ENCODE measurements at regions not wholly inside any gene's neighbourhood (a gene's known extent, or its start where the extent isn't known, plus 50 kb on each side); places are given as distances from the start of the nearest gene placed in this dataset.

- Histone ChIP-seq H3K9ac (ENCODE audit: low read length) (no peak overlapping the region), H3K36me3 (ENCODE audit: insufficient read depth, low read length) (no peaks in the 10 kb centered on the region), H2AFZ (ENCODE audit: low read depth, low read length) (no peak overlapping the region), H3K4me2 (ENCODE audit: low read length) (no peak overlapping the region), H3K4me3 (ENCODE audit: low read length) (no peak overlapping the region), H3K9me3 (ENCODE audit: low read length) (no peaks in the 10 kb centered on the region), H3K27me3 (ENCODE audit: insufficient read depth, low read depth, low read length) (no peaks in the 10 kb centered on the region), H3K27ac (ENCODE audit: low read length) (no peak overlapping the region), H3F3A (ENCODE audit: insufficient read depth, low read length, poor library complexity, severe bottlenecking) (no peaks in the 10 kb centered on the region), H4K20me1 (ENCODE audit: insufficient read depth) (no peaks in the 10 kb centered on the region), H3K9me2 (ENCODE audit: insufficient read depth, low read length) (no peaks in the 10 kb centered on the region), H3K79me2 (replicated peaks; ENCODE audit: insufficient read depth, low read length) (no peaks in the 10 kb centered on the region)
- TF ChIP-seq CTCF (IDR thresholded peaks at IDR 0.05; ENCODE audit: poor library complexity, severe bottlenecking) (no peak), TAF1 (IDR thresholded peaks at IDR 0.05; ENCODE audit: low read depth) (no peak), EZH2 (IDR thresholded peaks at IDR 0.05; ENCODE audit: borderline replicate concordance, insufficient read depth, low read length, poor library complexity, severe bottlenecking) (no peak), POLR2AphosphoS5 (IDR thresholded peaks at IDR 0.05) (no peak), REST (IDR thresholded peaks at IDR 0.05; ENCODE audit: borderline replicate concordance) (no peak), EP300 (conservative IDR thresholded peaks at IDR 0.05; ENCODE audit: poor library complexity, severe bottlenecking) (no peak), SMC3 (conservative IDR thresholded peaks at IDR 0.05; ENCODE audit: poor library complexity) (no peak), RAD21 (conservative IDR thresholded peaks at IDR 0.05) (no peak), MXI1 (conservative IDR thresholded peaks at IDR 0.05; ENCODE audit: poor library complexity, severe bottlenecking) (no peak)
Measured at GRCh38 chr14:101155575-101155974, 252.1 kb upstream of the RTL1 start.

- H3K9ac ChIP-seq (ENCODE audit: low read length): no peak overlapping the region
- H4K20me1 ChIP-seq (ENCODE audit: insufficient read depth): no peaks in the 10 kb centered on the region
- H3K9me2 ChIP-seq (ENCODE audit: insufficient read depth, low read length): no peaks in the 10 kb centered on the region
- TF ChIP-seq EP300 (conservative IDR thresholded peaks at IDR 0.05; ENCODE audit: poor library complexity, severe bottlenecking) (no peak), SMC3 (conservative IDR thresholded peaks at IDR 0.05; ENCODE audit: poor library complexity) (no peak), POLR2AphosphoS5 (IDR thresholded peaks at IDR 0.05) (no peak), REST (IDR thresholded peaks at IDR 0.05; ENCODE audit: borderline replicate concordance) (no peak)
- H3K4me3 ChIP-seq (ENCODE audit: low read length): no peak overlapping the region
- H3K9me3 ChIP-seq (ENCODE audit: low read length): peaks cover 5% of the 10 kb centered on the region
- H2AFZ ChIP-seq (ENCODE audit: low read depth, low read length): no peak overlapping the region
- no peaks in the 10 kb centered on the region for H3K36me3 ChIP-seq (ENCODE audit: insufficient read depth, low read length)
- H3K27me3 ChIP-seq (ENCODE audit: insufficient read depth, low read depth, low read length): no peaks in the 10 kb centered on the region
- no peaks in the 10 kb centered on the region for H3K79me2 ChIP-seq (replicated peaks; ENCODE audit: insufficient read depth, low read length)
- H3K4me2 ChIP-seq (ENCODE audit: low read length): no peak overlapping the region
- no peak overlapping the region for H3K27ac ChIP-seq (ENCODE audit: low read length)
- H3F3A ChIP-seq (ENCODE audit: insufficient read depth, low read length, poor library complexity, severe bottlenecking): no peaks in the 10 kb centered on the region
Measured at GRCh38 chr14:101167428-101167827, 263.9 kb upstream of the RTL1 start.

Data from neural cell (in vitro differentiated cells).